Right lobe of liver (tissue), 4 donors: ENCODE measurements at regions not wholly inside any gene's neighbourhood (a gene's known extent, or its start where the extent isn't known, plus 50 kb on each side); places are given as distances from the start of the nearest gene placed in this dataset.

Experiments
- CTCF ChIP-seq, 4 donors: fragments of 200-600 bp in 3 of 4; fragments of 450-650 bp in 1 of 4; IDR thresholded peaks; one replicate each; pipeline versions ENCODE4 v1.5.1 to v1.8.0; 2016 to 2022; ENCODE audit warnings: antibody characterized with exemption in 4 of 4, mild to moderate bottlenecking in 2 of 4
- POLR2A ChIP-seq: fragments of 450-650 bp; IDR thresholded peaks from one replicate; pipeline ENCODE4 v1.6.1; 2017; ENCODE audit warnings: antibody characterized with exemption, mild to moderate bottlenecking
- donor health status: DM: no; HTN: no; CAD: no.
- donor health status: DM: no; HTN: no; CAD: no.
- donor health status: DM: no; HTN: yes; CAD: no.

DNA sequence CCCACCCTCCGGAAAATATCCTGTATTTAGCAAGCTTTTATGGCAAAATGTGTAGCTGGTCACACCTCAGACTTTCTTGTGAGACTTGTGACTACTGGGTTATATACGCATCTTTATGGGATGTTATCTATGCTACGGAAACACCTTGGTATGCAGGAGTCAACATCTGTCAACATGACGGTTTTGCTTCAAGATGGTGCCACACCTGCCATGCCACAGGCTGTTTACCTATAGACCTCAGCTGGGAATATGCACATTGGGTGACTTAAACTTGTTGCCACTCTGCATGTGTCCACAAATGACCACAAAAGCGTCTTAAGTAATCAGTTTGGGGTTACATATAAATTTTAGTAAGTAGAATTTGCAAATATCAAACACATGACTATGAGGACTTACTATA lies 192.3 kb upstream of the ATP6AP2 start:
- no peak for TF ChIP-seq POLR2A
- TF ChIP-seq CTCF (IDR thresholded peaks at IDR 0.05): no peak
